Ishikawa (cell line): ENCODE measurements at regions not wholly inside any gene's neighbourhood (a gene's known extent, or its start where the extent isn't known, plus 50 kb on each side); places are given as distances from the start of the nearest gene placed in this dataset.

ENCODE experiments used
- CEBPB ChIP-seq: IDR thresholded peaks from 2 replicates; pipeline ENCODE4 v1.6.1; 2012
- CREB1 ChIP-seq: IDR thresholded peaks from 2 replicates; pipeline ENCODE4 v1.6.1; 2012; ENCODE audit warnings: low read depth
- EGR1 ChIP-seq: IDR thresholded peaks from 2 replicates; pipeline ENCODE4 v1.6.1; 2012
- EP300 ChIP-seq: IDR thresholded peaks from 2 replicates; pipeline ENCODE4 v1.6.1; 2012; ENCODE audit warnings: borderline replicate concordance
- RAD21 ChIP-seq: IDR thresholded peaks from 2 replicates; pipeline ENCODE4 v1.6.1; 2012; ENCODE audit warnings: low read depth
- REST ChIP-seq: IDR thresholded peaks from 2 replicates; pipeline ENCODE4 v1.6.1; 2012; ENCODE audit warnings: low read depth, mild to moderate bottlenecking
- TAF1 ChIP-seq: IDR thresholded peaks from 2 replicates; pipeline ENCODE4 v1.6.1; 2012; ENCODE audit warnings: low read depth, mild to moderate bottlenecking
- TCF12 ChIP-seq: IDR thresholded peaks from 2 replicates; pipeline ENCODE4 v1.6.1; 2012; ENCODE audit warnings: low read depth
- TEAD4 ChIP-seq: IDR thresholded peaks from 2 replicates; pipeline ENCODE4 v1.6.1; 2012
- USF1 ChIP-seq: IDR thresholded peaks from 2 replicates; pipeline ENCODE4 v1.6.1; 2012
- YY1 ChIP-seq: IDR thresholded peaks from 2 replicates; pipeline ENCODE4 v1.6.1; 2012; ENCODE audit warnings: low read depth
- TF ChIP-seq, protein P1 (sequence below): IDR thresholded peaks from 2 replicates; pipeline ENCODE4 v1.6.1; 2012

DNA sequence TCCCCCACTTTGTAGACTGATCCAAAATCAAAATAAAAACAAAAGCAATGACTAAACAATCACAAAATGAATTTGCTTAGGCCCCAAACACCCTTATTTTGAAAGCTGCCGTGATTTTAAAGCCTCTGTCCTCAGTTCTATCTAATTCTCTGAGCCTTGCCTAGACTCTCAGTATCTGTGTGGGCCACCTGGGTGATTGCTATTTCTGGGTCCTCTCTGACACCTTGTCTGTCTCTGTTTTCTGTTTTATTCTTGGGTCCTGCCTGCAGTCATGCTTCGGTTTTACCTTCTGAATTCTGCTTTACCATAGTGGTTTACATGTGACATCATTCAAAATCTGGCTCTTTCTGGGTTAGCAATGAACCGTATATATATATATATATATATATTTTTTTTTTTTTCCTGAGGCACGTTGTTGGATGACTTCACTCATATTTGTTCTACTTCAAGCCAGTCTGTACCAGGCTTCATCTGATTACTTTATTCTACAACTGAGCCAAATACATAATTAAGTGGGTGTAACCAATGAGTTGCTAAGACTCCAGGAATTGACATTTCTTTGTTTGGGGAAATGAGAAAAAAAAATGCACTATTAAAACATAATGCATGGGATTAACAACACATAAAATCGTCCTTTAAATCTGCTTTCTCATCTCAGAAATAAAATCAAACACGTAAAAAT, 710.7 kb upstream of the SLIT2 start:
- TF ChIP-seq TAF1: no peak
- no peak for TF ChIP-seq REST
- no peak for TF ChIP-seq TCF12
- no peak for TF ChIP-seq RAD21
- TF ChIP-seq, protein P1, sequence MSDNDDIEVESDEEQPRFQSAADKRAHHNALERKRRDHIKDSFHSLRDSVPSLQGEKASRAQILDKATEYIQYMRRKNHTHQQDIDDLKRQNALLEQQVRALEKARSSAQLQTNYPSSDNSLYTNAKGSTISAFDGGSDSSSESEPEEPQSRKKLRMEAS: no peak
- TF ChIP-seq USF1: no peak
- no peak for TF ChIP-seq EP300
- TF ChIP-seq CEBPB: no peak
- TF ChIP-seq YY1: no peak
- TF ChIP-seq EGR1: no peak
- TF ChIP-seq TEAD4: no peak
- TF ChIP-seq CREB1: no peak
